Kidney (tissue), 13 donors: ENCODE measurements at regions not wholly inside any gene's neighbourhood (a gene's known extent, or its start where the extent isn't known, plus 50 kb on each side); places are given as distances from the start of the nearest gene placed in this dataset.

Source experiments
- DNase-seq, 5 donors: peaks; one replicate each; pipeline ENCODE4 v3.0.0-alpha.2; 2013 to 2020
- FAIRE-seq: peaks from 2 replicates; lab custom pipeline; 2012; peaks lifted over from hg19 to GRCh38; lab: Jason Lieb, UNC
- H3K27ac ChIP-seq, 2 donors: one replicate each; pipeline ENCODE4 v1.7.0; 2013; ENCODE audit warnings: low read depth in 2 of 2, low read length in 2 of 2, inconsistent platforms in 1 of 2
- H3K27me3 ChIP-seq: one replicate; pipeline ENCODE4 v1.7.1; 2013; ENCODE audit warnings: low read length, inconsistent platforms; ENCODE audit not compliant: control insufficient read depth, insufficient read depth
- H3K36me3 ChIP-seq, 3 donors: one replicate each; pipeline versions ENCODE4 v1.7.0 to v1.7.1; 2013; ENCODE audit warnings: low read length in 3 of 3, control low read depth in 1 of 3, inconsistent platforms in 1 of 3; ENCODE audit not compliant: insufficient read depth in 3 of 3, control insufficient read depth in 2 of 3
- H3K4me1 ChIP-seq, 3 donors: one replicate each; pipeline versions ENCODE4 v1.7.0 to v1.7.1; 2013; ENCODE audit warnings: low read length in 3 of 3, inconsistent platforms in 1 of 3, low read depth in 1 of 3; ENCODE audit not compliant: control insufficient read depth in 2 of 3, insufficient read depth in 2 of 3
- H3K4me3 ChIP-seq, 3 donors: one replicate each; pipeline versions ENCODE4 v1.7.0 to v1.8.1; 2013; ENCODE audit warnings: low read length in 3 of 3, control low read depth in 1 of 3, inconsistent platforms in 1 of 3
- H3K9ac ChIP-seq, 3 donors: one replicate each; pipeline versions ENCODE4 v1.7.0 to v1.7.1; 2013; ENCODE audit warnings: low read length in 3 of 3, control low read depth in 1 of 3, inconsistent platforms in 1 of 3
- H3K9me3 ChIP-seq, 3 donors: one replicate each; pipeline versions ENCODE4 v1.7.0 to v1.7.1; 2013; ENCODE audit warnings: low read length in 3 of 3, control low read depth in 1 of 3, inconsistent platforms in 1 of 3; ENCODE audit not compliant: control insufficient read depth in 2 of 3, insufficient read depth in 1 of 3
- intact Hi-C: fragments of 100-400 bp; cut with DNase I; formaldehyde crosslinking; loops from one replicate; pipeline ENCODE4 v1.11.1; 2022
- TF ChIP-seq, protein P1 (sequence below): IDR thresholded peaks from 3 replicates; pipeline ENCODE4 v1.5.1; 2012; ENCODE audit warnings: mild to moderate bottlenecking, moderate library complexity, borderline replicate concordance; ENCODE audit not compliant: insufficient read depth; ENCODE audit errors: extremely low read depth
- donor health status: control.
- donor health status: control.
- donor health status: control.
- donor health status: control.
- donor health status: control.
- donor health status: DM: yes; HTN: yes; CAD: no.
- donor health status: Normal renal cell carcinoma (clear cell type).

DNA sequence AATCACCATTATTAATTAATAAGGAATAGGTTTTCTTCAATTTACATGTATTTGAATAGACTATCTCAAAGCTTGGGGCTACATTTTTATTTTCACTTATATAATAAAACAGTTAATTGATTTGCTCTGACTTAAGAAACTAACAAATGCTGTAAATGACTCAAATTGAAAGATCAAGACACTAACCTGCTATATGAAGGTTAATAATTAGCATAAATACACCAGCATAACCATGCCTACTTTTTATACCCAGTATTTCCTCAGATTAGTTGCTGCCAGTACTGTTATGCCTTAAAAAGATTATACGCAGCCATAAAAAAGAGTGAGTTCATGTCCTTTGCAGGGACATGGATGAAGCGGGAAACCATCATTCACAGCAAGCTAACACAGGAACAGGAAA, 1545.1 kb downstream of the AMY1C start:
- DNase-seq (no peak), FAIRE-seq (no peak)
- TF ChIP-seq, protein P1, sequence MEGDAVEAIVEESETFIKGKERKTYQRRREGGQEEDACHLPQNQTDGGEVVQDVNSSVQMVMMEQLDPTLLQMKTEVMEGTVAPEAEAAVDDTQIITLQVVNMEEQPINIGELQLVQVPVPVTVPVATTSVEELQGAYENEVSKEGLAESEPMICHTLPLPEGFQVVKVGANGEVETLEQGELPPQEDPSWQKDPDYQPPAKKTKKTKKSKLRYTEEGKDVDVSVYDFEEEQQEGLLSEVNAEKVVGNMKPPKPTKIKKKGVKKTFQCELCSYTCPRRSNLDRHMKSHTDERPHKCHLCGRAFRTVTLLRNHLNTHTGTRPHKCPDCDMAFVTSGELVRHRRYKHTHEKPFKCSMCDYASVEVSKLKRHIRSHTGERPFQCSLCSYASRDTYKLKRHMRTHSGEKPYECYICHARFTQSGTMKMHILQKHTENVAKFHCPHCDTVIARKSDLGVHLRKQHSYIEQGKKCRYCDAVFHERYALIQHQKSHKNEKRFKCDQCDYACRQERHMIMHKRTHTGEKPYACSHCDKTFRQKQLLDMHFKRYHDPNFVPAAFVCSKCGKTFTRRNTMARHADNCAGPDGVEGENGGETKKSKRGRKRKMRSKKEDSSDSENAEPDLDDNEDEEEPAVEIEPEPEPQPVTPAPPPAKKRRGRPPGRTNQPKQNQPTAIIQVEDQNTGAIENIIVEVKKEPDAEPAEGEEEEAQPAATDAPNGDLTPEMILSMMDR: no peak
- Histone ChIP-seq H3K4me1 (no peaks in the 10 kb centered on the region), H3K9ac (no peak overlapping the region), H3K4me3 (no peak overlapping the region), H3K27ac (no peak overlapping the region), H3K9me3 (no peaks in the 10 kb centered on the region), H3K36me3 (no peaks in the 10 kb centered on the region), H3K27me3 (no peaks in the 10 kb centered on the region)
- intact Hi-C loops: no loop called here

- DNase-seq (no peak), FAIRE-seq (no peak)
- H3K9me3 ChIP-seq: no peaks in the 10 kb centered on the region
- TF ChIP-seq, protein P1: no peak
- H3K27me3 ChIP-seq: no peaks in the 10 kb centered on the region
- no peaks in the 10 kb centered on the region for H3K36me3 ChIP-seq
- intact Hi-C loops: no loop called here
- no peak overlapping the region for H3K27ac ChIP-seq
- H3K4me3 ChIP-seq: no peak overlapping the region
- no peak overlapping the region for H3K9ac ChIP-seq
- no peaks in the 10 kb centered on the region for H3K4me1 ChIP-seq
Measured at GRCh38 chr1:105310063-105310462, 1560.4 kb downstream of the AMY1C start.

GRCh38 chr1:105317976-105318375, 1568.3 kb downstream of the AMY1C start:
- Histone ChIP-seq H3K9ac (no peak overlapping the region), H3K9me3 (peaks cover 0 to 4% (median 2%) of the 10 kb centered on the region in 3 donors), H3K36me3 (no peaks in the 10 kb centered on the region), H3K4me1 (no peaks in the 10 kb centered on the region), H3K4me3 (no peak overlapping the region), H3K27ac (no peak overlapping the region), H3K27me3 (no peaks in the 10 kb centered on the region)
- FAIRE-seq (no peak), DNase-seq (no peak)
- TF ChIP-seq, protein P1: no peak
- intact Hi-C loops: no loop called here

GRCh38 chr1:105326886-105327285, 1577.2 kb downstream of the AMY1C start:
- Histone ChIP-seq H3K27me3 (no peaks in the 10 kb centered on the region), H3K4me1 (no peaks in the 10 kb centered on the region), H3K4me3 (no peak overlapping the region), H3K36me3 (no peaks in the 10 kb centered on the region), H3K9me3 (no peaks in the 10 kb centered on the region), H3K9ac (no peak overlapping the region), H3K27ac (no peak overlapping the region)
- intact Hi-C loops: no loop called here
- no peak for FAIRE-seq
- DNase-seq: no peak
- TF ChIP-seq, protein P1: no peak
